ENCODE measurements at regions not wholly inside any gene's neighbourhood (a gene's known extent, or its start where the extent isn't known, plus 50 kb on each side); places are given as distances from the start of the nearest gene placed in this dataset.
"Not testable (repeated sequence)": the region's sequence is repeated elsewhere in the genome, so short reads cannot be mapped to it uniquely, and the experiment has no call there.

DNA sequence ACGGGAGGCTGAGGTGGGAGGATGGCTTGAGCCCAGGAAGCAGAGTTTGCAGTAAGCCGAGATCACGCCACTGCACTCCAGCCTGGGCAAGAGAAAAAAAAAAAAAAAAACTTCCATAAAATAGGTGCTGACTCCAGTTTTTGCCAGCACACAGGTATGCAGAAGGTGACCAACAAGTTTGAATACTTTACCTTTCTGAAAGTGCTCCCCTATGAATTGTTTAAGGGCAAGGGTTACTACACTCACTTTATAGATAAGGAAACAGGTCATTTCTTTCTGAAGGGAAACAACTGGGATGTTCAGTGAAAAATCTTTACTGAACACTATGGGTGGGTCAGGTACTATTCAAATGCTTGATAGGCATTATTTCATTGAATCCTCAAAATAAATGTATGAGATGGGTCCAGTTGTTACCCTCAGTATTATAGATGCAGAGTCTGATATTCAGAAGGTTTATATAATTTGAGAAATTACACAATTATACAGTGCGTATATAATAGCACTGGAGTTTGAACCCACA, 538.5 kb downstream of the INSC start:
- no peak for DNase-seq (ENCODE audit: low read depth in 2 of 2)

DNA sequence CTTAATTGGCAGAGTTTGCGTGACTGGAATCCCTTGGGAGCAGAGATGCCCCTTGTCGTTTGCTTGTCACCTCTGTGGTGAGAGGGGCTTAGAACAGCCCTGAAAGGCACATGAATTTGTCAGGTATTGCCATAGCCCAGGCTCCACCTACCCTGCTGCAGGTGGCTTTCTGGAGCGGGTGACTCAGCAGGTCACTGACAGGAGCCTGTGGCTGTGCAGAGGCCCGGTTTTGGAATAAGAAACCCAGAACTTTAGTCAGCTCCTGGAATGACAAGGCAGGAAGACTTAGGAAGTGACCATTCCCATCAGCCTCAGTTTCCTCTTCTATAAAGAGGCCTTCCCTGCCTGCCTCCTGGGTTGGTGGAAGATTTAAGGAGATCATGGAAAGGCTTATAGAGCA, 539.7 kb downstream of the INSC start:
- no peak for DNase-seq (ENCODE audit: low read depth in 2 of 2)

DNA sequence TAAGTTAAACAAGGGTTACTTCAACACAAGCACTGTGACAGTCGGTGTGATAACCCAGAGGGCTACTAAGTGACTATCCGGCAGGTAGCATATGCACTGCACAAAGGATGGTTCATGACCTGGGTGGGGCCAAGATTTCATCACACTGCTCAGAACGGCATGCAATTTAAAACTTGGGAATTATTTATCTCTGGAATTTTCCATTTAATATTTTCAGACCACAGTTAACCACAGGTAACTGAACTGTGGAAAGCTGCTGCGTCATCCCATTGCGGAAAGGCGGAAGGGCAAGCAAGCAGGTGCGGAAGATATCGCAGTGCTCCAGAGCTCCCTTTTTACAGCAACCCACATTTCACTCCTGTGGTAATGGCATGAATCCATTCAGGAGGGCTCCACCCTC, 540.8 kb downstream of the INSC start:
- no peak for DNase-seq (ENCODE audit: low read depth in 2 of 2)

DNA sequence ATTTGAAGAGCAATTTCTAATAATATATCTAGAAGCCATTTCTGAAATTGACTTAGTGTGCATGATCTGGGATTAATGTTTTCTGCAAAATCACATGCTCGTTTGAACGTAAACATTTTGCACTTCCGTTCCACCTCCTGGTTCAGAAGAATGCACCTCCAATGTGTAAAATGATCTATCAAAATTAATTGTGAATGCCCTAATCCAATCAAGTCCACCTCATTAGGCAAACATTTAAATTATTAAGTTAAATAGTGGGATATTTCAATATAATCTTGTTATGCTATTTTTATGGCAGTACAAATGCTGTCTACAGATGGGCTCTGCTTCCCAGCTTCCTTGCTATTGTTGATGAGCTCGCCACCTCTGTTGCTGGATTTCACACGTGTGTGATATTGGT, 542.5 kb downstream of the INSC start:
- DNase-seq (ENCODE audit: low read depth in 2 of 2) = no peak

DNA sequence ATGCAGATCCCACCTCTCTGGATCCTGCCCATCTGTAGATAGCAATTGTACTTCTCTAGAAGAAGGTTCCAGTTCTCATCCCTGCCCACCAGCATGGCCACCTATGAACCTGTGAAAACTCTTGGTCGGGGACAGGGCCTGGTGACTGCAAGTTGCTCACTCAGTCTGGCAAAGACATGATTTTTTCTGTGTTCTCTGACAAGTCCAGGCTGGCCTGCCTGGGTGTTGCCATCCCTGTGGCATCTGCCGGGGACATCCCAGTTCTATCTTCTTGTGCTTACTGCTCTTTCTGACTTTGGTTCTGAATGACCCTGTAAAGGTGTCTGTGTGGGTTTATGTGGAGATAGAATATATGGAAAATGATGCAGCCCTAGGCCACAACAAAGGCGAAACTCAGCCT, 545.8 kb downstream of the INSC start:
- no peak for DNase-seq (ENCODE audit: low read depth in 2 of 2)

DNA sequence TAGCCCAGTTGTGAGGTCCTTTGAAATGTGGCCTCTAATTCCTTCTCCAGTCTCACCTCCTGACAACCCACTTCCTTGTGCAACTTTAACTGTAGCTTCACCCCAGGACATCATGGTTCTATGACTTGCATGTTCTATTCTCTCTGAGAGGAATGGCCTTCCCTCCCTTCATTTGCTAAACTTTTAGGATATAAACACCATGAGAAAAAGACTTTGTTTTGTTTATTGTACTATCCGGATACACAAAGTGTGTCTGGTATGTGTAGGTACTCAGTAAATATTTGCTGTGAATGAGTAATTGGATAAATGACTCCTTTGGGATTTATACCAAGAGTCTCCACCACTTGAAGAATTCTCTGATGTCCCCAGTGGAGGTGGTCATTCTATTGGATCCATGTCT, 547.6 kb downstream of the INSC start:
- no peak for DNase-seq (ENCODE audit: low read depth in 2 of 2)

DNA sequence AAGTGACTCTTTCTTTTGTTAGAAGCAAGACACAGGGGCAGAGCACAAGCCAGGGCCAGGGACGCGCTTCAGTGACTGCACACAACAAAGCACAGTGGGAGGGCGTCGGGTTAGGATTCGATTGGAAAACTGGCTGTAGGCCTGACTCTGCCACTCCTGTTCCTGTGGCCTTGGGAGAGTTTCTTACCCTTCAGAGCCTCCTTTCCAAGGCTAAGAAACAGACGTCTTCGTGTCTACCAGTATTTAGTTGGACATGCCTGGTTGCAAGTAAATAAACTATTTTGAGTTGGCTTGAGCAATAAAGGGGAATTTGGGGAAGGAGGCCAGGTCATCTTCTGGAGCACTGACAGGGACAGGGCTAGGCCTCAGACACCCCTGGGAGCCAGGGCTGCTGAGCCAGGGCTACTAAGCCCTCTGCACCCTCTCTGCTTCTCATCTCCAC, 549.1 kb downstream of the INSC start:
- DNase-seq (ENCODE audit: low read depth in 2 of 2) = no peak

DNA sequence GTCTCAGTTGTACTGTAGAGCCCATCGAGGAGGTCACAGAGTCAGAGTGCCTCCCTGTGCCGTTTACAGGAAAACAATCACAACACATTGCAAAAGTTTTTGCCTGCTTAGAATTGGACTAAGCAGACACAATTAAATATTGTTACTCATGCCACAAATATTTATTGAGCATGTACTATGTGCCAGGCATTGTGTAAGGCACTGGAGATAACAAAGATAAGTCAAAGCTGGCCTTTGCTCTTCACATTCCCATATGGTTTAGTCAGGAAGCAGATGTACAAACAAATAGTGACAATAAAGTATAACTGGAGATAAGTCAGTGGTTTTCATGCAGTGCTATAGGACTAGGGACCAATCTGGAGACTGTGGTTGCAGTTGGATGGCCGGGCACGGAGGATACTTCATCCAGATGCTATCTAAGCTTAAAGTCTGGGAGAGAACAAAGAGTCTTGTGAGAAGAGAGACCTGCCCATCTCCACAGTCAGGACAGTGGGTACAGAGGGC, 550.7 kb downstream of the INSC start:
- DNase-seq (ENCODE audit: low read depth in 2 of 2) = no peak

DNA sequence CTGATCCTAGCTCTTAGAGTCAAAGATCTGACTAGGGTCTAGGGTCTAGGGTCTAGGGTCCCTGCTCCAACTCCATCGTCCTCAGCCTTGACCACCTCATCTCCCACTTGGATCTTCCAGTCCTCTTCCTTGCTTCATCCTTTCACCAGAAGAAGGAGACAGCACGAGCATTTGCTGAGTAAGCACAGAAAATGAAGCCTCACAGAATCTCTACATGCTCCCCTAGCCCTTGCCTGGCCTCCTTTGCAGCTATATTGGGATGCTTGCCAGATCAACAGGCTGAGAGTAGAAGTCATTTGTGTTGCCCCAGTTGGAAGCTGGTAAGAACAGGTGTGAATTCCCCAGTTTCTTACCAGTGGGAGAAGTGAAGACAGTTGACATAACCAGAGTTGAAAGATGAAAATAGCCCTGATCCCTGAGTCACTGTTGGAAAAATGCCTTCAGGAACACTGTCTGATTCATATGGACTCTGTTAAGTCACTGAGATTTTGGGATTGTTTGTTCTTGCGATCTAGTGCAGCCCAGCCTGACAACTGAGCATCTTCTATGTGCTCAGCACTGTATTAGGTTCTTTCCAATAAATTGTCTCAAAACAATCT, 552.5 kb downstream of the INSC start:
- no peak for DNase-seq (ENCODE audit: low read depth in 2 of 2)

DNA sequence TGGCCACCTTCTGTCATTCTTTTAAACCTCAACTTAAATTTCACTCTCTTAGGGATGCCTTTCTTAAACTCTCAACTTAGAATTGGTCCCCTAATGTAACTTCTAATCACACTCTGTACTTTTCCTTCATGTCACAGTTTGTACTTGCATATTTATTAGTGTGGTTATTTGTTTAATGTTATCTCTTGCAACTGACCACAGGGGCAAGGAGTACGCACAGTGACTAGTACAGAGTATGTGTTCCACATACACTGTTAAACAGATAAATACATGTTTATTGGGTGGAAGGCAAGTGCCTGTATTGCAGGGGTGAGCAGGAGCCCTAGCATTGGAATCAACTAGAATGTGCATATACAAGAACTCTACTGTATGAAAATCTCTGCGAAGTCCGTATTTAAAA, 554.0 kb downstream of the INSC start:
- no peak for DNase-seq (ENCODE audit: low read depth in 2 of 2)

DNA sequence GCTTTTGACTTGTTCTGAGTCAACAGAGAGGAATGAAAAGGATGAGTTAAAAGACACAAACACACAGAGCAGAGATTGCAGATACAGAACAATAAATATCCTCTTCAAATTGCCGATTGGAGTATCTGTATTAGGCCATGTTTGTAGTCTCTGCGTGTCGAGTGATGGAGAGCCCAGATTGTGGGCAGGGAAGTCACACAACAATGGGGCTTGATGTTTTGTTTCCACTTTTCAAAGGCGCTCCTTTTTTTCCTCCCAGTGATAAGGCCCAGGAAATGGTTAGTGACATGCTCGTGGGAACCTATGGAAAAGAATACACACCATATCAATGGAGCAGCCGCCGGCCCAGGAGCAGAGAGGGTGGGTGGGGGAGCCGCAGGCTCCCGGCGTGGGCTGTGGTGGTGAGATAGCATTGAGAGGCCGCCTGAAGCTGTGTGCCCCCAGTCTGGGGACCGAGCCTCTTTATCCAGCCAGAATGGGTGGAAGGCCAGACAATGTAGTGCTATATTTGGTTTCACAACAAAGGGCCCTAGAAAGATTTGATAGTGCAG, 555.9 kb downstream of the INSC start:
- DNase-seq (ENCODE audit: low read depth in 2 of 2) = no peak

DNA sequence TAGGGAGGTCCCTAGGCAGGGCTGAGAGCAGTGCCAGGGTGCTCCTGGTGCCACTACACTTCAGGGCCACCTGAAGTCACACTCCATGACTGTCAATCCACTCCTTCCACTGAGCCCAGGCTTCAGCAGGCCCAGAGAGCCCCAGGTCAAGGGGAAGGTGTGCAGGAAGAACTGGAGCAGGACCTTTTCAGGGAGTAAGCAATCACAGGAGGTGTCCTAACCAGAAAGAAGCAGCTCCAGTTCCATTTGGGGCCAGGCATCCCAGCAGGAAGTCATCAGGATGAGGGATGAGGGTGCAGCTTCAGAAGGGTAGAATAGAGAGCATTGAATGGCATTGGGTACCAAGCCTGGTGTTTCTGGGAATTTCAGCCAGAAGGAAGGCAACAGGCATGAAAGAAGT, 556.5 kb downstream of the INSC start:
- DNase-seq (ENCODE audit: low read depth in 2 of 2) = no peak

DNA sequence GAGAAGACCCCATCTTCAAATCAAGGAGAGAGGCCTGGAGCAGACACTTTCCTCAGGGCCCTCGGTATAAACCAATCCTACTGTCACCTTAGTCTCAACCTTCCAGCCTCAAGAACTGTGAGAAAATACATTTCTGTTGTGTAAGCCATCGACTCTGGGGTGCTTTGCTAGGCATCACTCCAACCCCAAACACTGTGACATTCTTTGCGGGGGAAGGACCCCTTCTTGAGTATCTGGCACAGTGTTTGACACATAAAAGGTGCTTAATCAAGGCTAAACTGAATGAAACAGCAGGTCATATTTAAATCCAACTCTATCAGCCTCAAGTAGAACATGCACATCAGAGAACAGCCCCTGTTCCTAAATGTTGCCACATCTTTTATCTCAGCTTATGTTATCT, 558.1 kb downstream of the INSC start:
- no peak for DNase-seq (ENCODE audit: low read depth in 2 of 2)

DNA sequence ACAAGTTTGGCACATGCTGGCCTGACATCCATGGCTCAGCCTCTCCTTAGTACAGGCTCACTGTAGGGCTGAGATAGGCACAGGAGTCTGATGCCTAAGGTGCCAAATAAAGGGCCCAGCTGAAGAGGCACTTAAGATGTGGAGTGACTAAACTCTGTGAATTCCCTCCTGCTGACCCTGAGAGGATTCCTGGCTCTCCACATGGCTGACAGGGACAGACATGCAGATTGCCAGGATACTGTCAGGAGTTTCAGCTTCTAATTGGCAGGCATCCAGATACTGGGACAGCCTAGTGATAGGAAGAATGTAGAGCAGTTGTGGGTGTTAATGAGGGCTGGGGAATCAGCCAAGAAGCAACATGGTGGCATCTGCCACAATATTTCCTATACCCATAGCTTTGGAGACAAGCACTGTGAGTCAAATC, 558.7 kb downstream of the INSC start:
- no peak for DNase-seq (ENCODE audit: low read depth in 2 of 2)

DNA sequence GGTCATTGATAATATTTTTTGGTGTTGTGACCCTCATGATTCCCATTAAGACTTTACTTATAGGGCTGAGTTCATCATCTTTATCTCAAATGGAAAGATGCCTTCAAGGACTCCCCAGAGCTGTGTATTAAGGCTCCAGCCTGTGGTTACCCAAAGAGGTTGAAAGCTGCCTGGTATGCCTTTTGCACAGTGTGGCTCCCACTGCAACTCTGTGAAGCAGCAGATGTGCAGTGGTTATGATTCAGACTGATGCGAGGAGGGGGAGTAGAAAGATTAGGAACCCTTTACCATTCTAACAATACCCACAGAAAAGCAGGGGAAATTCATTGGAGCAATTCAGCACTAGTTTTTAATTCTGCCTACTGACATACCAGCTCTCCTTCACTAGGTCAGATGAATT, 560.0 kb downstream of the INSC start:
- no peak for DNase-seq (ENCODE audit: low read depth in 2 of 2)

DNA sequence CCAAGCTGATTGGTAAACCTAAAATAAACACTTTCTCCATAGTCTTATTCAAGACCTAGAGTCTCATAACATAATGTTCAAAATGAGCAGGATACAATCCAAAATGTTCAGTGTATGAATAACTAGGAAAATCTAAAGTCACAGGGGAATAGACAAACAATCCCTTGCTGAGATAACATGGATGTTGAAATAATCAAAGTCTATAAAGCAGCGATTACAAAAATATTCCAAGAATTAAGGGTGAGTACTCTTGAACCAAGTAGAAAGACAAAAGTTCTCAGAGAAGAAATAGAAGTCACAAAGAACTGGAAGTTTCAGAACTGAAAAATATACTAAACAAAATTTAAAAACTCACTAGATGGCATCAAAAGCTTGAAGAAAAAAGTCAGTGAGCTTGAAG, 561.0 kb downstream of the INSC start:
- no peak for DNase-seq (ENCODE audit: low read depth in 2 of 2)

DNA sequence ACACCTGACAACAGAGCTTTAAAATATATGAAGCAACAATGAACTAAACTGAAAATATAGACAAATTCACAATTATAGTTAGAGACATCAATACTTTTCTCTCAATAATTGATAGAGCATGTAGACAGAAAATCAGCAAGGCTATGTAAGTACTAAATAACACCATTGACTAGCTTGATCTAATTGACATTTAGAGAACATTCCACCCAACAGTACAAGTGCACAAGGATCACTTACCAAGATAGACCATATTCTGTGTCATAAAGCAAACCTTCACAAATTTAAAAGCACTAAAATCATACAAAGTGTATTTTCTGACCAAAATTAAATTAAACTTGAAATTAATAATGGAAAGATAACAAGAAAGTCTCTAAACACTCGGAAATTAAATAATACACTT, 562.5 kb downstream of the INSC start:
- no peak for DNase-seq (ENCODE audit: low read depth in 2 of 2)

DNA sequence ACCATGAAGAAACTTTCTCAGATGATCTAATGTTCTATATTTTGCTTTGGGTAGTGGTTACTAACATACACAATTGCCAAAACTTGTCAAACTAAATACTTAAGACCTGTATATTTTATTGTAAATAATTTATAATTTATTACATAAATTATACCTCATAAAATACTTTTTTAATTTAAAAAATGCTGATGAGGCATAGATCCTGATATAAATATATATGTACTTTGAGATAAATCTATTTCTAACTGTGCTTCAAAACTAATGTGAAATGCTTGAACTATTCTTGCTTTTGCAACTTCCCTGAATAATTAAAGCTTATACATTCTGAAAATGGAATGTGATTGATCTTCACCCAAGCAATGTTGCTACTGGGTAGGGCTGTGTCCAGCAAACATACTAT, 568.8 kb downstream of the INSC start:
- no peak for DNase-seq (ENCODE audit: low read depth in 2 of 2)

DNA sequence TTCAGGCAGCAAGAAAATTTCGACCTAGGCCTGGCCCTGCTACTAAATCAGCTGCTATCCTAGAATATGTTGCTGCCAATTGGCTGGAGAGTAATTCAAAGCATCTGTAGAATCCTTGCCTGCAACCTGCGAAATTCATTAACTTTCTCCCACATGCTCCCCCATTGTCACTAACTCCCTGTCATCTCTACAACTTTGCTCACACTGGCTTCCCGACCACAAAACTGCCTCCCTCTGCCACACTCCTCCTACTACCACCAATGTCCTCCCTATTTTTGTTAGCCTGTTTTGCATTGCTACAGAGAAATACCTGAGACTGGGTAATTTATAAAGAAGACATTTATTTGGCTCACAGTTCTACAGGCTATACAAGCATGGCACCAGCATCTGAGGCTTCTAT, 570.6 kb downstream of the INSC start:
- DNase-seq (ENCODE audit: low read depth in 2 of 2) = no peak

DNA sequence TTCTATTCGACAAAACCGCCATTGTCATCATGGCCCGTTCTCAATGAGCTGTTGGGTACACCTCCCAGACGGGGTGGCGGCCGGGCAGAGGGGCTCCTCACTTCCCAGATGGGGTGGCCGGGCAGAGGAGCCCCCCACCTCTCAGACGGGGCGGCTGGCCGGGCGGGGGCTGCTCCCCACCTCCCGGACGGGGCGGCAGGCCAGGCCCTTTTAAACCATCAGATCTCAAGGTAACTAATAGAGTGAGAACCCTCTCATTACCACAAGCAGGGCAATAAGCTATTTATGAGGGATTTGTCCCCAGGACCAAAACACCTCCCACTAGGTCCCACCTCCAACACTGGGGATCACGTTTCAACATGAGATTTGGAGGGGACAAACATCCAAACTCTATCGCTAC, 571.5 kb downstream of the INSC start:
- not testable (repeated sequence) for DNase-seq (ENCODE audit: low read depth in 2 of 2)

DNA sequence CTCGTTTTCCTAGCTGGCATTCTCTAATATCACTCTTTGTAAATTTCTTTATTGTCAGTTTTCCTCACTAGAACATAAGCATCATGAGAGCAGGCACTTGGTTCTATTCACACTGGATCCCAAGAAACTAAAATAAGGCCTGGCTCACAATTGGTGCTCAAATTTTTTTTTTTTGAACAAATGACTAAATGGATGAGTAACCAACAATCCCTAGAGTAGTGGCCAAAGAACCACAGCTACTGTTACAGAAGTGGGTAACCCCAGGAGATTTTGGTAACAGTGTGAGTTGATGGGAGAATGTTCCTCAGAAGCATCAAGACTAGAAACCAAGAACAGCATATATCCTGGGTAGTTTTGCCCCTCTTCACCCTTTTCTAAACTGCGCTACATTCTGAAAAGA, 572.6 kb downstream of the INSC start:
- DNase-seq (ENCODE audit: low read depth in 2 of 2) = no peak

DNA sequence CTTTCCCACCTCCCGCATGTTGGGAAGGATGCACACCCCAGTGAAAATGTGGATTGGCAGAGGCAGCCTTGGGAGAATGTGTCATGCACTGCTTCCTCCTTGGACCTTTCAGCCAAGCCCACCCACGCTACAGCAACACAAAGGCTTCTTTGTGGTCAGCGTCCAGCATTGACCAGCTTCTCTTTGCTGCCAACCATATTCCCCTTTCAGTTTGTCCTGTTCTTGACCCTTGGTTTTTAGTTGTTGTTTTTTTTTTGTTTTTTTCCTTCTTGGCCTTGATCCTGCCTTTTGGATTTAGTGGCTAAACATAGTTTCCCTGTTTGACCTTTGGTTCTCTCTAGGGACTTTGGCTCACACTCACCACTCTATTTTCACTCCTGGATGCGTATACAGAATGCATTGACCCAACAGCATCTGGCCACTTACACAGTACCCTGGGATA, 573.6 kb downstream of the INSC start:
- no peak for DNase-seq (ENCODE audit: low read depth in 2 of 2)

DNA sequence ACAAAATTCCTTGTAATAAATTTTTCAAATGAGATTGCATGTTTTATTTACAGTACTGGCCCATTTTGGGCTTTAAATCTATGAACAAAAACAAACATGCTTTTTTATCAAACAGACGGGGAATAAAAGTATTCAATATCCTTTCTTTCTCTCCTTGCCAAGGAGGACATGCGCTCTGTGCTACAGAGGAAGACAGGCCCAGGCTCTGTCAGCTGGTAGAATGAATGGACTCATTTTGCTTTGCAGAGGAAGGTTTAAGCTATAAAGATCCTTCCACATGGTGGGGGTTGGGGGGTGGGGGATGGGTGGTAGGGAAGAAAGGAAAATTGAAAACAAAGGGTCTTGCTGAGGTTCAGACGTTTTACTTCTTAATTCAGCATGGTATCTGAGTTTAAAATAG, 575.6 kb downstream of the INSC start:
- no peak for DNase-seq (ENCODE audit: low read depth in 2 of 2)

DNA sequence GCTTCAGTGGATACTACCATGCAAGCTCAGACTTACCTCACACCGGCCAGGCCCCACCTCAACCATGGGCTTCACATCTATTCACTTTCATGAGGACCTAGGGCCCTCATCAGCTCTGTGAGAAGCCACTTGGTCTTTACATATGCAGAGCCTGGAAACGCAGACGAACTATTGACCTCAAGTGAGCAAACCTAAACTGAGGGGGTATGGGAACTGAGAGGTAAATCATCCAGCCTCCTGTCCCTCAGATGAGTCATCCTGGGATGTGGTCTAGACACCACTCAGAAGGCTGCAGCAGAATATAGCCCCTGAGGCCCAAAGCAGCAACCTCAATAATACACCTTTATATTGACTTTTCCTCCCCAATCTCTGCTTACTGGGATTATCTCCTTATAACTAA, 578.0 kb downstream of the INSC start:
- DNase-seq (ENCODE audit: low read depth in 2 of 2) = no peak
